D721Med (cell line): ENCODE measurements at regions not wholly inside any gene's neighbourhood (a gene's known extent, or its start where the extent isn't known, plus 50 kb on each side); places are given as distances from the start of the nearest gene placed in this dataset.
"Not testable (repeated sequence)": the region's sequence is repeated elsewhere in the genome, so short reads cannot be mapped to it uniquely, and the experiment has no call there.

ENCODE experiments used
- DNase-seq: peaks from one replicate; pipeline ENCODE4 v3.0.0; 2011; ENCODE audit warnings: low spot score; ENCODE audit not compliant: insufficient read length
- FAIRE-seq: peaks from 2 replicates; lab custom pipeline; 2011; peaks lifted over from hg19 to GRCh38; lab: Jason Lieb, UNC
- CTCF ChIP-seq: IDR thresholded peaks from 2 replicates; pipeline ENCODE4 v1.5.1; 2012; ENCODE audit warnings: mild to moderate bottlenecking, control low read depth; ENCODE audit not compliant: insufficient read depth; ENCODE audit errors: missing control alignments

GRCh38 chr3:182007441-182007840, 295.7 kb downstream of the SOX2 start:
- FAIRE-seq = no peak
- TF ChIP-seq CTCF = no peak
- DNase-seq = no peak

- TF ChIP-seq CTCF = no peak
- DNase-seq (no peak), FAIRE-seq (no peak)
These were observed 306.6 kb downstream of the SOX2 start for GRCh38 chr3:182018361-182018760.

DNA sequence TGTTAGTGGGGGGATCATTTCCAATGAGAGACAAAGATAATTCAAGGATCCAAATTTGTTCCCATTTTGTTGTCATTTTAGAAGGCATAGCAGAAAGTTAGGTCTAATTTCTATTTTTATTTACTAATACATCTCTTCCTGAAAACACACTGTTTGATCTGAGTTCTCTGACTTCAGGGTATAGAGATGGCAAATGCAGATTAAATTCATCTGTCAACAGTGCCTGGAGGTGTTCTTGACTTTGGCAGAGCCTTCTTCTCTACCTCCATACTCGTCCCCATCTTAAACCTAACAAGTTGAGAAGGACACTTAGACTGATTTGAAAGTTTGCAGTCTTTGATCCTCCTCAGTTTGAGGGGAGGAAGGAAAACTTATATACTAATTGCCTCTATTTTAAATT, 308.2 kb downstream of the SOX2 start:
- FAIRE-seq = no peak
- DNase-seq = no peak
- no peak for TF ChIP-seq CTCF

DNA sequence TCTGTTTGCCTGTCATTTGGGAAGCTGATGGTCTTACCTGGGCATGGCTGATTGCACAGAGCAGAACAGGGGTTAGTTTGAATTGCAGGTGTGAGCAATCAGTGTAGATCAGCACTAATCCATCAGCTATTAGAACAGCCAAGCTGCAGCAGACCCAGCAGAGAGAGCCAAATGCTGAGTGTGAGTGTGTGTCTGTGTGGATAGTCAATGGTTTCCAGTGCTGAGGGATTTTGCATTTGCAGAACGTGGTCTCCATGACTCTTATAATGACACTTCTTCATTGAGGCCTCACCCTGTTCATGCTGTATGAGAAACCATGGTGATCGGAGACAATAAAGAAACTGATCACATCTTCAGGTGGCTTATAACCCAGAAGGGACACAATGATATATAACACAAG, 312.1 kb downstream of the SOX2 start:
- no peak for FAIRE-seq
- TF ChIP-seq CTCF = no peak
- no peak for DNase-seq

DNA sequence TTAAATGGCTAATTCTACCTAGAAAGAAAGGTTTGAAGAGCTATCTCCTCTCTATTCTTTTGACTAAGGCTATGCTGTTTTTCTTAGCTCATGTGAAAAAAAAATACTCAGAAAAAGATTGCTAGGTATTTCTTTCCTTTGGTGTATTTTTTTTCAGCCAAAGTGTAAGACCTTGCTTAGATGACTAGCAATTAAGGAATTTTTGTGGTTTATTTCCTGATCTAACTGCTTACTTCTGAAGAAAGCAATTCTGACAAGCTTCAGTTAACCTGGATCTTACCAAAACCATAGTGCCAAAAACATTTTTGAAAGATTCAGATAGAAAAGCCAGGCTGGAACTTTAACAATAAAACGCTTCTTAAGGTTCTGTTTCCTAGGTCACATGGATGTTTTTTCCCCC, 315.6 kb downstream of the SOX2 start:
- DNase-seq (no peak), FAIRE-seq (no peak)
- TF ChIP-seq CTCF = no peak

DNA sequence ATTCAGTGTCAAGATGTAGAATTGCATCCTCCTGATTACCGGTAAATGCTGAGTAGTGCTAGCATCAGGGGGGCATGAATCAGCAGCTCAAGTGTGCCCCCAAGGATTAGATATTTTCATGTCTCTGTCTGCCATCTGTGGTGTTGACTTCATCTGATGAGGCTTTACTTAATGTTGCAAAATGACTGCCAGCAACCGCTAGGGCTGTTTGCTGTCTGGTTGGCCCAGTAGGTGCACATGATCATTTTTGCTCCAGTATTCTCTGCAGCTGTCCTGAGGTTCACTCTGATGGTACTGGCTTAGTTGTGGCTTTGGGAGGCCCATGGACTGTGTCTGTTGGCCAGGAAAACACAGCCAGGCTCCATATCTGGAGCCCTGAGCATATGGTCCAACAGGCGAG, 316.4 kb downstream of the SOX2 start:
- no peak for TF ChIP-seq CTCF
- no peak for FAIRE-seq
- no peak for DNase-seq

DNA sequence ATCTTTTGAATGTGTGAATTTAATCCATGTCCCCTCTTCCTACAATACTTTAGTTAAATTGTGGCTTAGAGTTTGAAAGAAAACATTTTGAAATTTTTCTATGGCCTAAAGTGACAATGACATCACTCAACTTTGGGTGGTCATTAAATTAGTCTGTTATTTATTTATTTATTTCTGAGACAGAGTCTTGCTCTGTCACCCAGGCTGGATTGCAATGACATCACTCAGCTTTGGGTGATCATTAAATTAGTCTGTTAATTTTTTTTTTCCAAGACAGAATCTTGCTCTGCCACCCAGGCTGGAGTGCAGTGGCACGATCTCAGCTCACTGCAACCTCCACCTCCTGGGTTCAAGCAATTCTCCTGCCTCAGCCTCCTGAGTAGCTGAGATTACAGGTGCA, 322.5 kb downstream of the SOX2 start:
- DNase-seq, FAIRE-seq: not testable (repeated sequence)

GRCh38 chr3:182035324-182035723, 323.6 kb downstream of the SOX2 start:
- no peak for FAIRE-seq
- DNase-seq = no peak
- no peak for TF ChIP-seq CTCF
